ENCODE measurements at regions not wholly inside any gene's neighbourhood (a gene's known extent, or its start where the extent isn't known, plus 50 kb on each side); places are given as distances from the start of the nearest gene placed in this dataset.

- TF ChIP-seq CTCF (IDR thresholded peaks at IDR 0.05; ENCODE audit: poor library complexity) (no peak), EZH2 (IDR thresholded peaks at IDR 0.05; ENCODE audit: borderline replicate concordance) (no peak)
Measured at GRCh38 chr17:36793976-36794375, 143.3 kb upstream of the LHX1 start.

All from hepatocyte (in vitro differentiated cells).